Spleen (tissue), 7 donors: ENCODE measurements at regions not wholly inside any gene's neighbourhood (a gene's known extent, or its start where the extent isn't known, plus 50 kb on each side); places are given as distances from the start of the nearest gene placed in this dataset.

ENCODE experiments used
- POLR2A ChIP-seq, 3 donors: fragments of 450-650 bp; IDR thresholded peaks; one replicate each; pipeline ENCODE4 v1.5.1; 2017; ENCODE audit warnings: antibody characterized with exemption in 3 of 3, mild to moderate bottlenecking in 1 of 3
- TF ChIP-seq, protein P1 (sequence below), 11 experiments: fragments of 200-600 bp in 7 of 11; fragments of 450-650 bp in 4 of 11; sonication (generic) in 4 of 11; IDR thresholded peaks in 8 of 11; conservative IDR thresholded peaks in 3 of 11; 1 replicate in 7 of 11; 2 replicates in 4 of 11; pipeline versions ENCODE4 v1.4.0 to v1.8.0; 2016 to 2021; ENCODE audit warnings: antibody characterized with exemption in 11 of 11, inconsistent platforms in 4 of 11, mild to moderate bottlenecking in 1 of 11
- donor health status: DM: no; HTN: no; CAD: no; lungs with moderate emphysema.
- donor health status: DM: no; HTN: no; CAD: no.
- donor health status: DM: no; HTN: no; CAD: no.

- TF ChIP-seq POLR2A (IDR thresholded peaks at IDR 0.05): no peak
- TF ChIP-seq, protein P1, sequence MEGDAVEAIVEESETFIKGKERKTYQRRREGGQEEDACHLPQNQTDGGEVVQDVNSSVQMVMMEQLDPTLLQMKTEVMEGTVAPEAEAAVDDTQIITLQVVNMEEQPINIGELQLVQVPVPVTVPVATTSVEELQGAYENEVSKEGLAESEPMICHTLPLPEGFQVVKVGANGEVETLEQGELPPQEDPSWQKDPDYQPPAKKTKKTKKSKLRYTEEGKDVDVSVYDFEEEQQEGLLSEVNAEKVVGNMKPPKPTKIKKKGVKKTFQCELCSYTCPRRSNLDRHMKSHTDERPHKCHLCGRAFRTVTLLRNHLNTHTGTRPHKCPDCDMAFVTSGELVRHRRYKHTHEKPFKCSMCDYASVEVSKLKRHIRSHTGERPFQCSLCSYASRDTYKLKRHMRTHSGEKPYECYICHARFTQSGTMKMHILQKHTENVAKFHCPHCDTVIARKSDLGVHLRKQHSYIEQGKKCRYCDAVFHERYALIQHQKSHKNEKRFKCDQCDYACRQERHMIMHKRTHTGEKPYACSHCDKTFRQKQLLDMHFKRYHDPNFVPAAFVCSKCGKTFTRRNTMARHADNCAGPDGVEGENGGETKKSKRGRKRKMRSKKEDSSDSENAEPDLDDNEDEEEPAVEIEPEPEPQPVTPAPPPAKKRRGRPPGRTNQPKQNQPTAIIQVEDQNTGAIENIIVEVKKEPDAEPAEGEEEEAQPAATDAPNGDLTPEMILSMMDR (IDR thresholded peaks at IDR 0.05 in 8 of 11, conservative IDR thresholded peaks at IDR 0.05 in 3 of 11): no peak
These were observed 241.7 kb upstream of the RAB4A start for GRCh38 chr1:229028987-229029878.
